ENCODE measurements at regions not wholly inside any gene's neighbourhood (a gene's known extent, or its start where the extent isn't known, plus 50 kb on each side); places are given as distances from the start of the nearest gene placed in this dataset.

- TF ChIP-seq, protein P1, sequence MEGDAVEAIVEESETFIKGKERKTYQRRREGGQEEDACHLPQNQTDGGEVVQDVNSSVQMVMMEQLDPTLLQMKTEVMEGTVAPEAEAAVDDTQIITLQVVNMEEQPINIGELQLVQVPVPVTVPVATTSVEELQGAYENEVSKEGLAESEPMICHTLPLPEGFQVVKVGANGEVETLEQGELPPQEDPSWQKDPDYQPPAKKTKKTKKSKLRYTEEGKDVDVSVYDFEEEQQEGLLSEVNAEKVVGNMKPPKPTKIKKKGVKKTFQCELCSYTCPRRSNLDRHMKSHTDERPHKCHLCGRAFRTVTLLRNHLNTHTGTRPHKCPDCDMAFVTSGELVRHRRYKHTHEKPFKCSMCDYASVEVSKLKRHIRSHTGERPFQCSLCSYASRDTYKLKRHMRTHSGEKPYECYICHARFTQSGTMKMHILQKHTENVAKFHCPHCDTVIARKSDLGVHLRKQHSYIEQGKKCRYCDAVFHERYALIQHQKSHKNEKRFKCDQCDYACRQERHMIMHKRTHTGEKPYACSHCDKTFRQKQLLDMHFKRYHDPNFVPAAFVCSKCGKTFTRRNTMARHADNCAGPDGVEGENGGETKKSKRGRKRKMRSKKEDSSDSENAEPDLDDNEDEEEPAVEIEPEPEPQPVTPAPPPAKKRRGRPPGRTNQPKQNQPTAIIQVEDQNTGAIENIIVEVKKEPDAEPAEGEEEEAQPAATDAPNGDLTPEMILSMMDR (IDR thresholded peaks at IDR 0.05): peak; percentile 38
- TF ChIP-seq EZH2 (IDR thresholded peaks at IDR 0.05): no peak
- TF ChIP-seq EZH2phosphoT487 (IDR thresholded peaks at IDR 0.05): no peak
Measured at GRCh38 chr5:29218138-29218537, 1975.3 kb upstream of the CDH6 start.
